ENCODE measurements at regions not wholly inside any gene's neighbourhood (a gene's known extent, or its start where the extent isn't known, plus 50 kb on each side); places are given as distances from the start of the nearest gene placed in this dataset.

DNA sequence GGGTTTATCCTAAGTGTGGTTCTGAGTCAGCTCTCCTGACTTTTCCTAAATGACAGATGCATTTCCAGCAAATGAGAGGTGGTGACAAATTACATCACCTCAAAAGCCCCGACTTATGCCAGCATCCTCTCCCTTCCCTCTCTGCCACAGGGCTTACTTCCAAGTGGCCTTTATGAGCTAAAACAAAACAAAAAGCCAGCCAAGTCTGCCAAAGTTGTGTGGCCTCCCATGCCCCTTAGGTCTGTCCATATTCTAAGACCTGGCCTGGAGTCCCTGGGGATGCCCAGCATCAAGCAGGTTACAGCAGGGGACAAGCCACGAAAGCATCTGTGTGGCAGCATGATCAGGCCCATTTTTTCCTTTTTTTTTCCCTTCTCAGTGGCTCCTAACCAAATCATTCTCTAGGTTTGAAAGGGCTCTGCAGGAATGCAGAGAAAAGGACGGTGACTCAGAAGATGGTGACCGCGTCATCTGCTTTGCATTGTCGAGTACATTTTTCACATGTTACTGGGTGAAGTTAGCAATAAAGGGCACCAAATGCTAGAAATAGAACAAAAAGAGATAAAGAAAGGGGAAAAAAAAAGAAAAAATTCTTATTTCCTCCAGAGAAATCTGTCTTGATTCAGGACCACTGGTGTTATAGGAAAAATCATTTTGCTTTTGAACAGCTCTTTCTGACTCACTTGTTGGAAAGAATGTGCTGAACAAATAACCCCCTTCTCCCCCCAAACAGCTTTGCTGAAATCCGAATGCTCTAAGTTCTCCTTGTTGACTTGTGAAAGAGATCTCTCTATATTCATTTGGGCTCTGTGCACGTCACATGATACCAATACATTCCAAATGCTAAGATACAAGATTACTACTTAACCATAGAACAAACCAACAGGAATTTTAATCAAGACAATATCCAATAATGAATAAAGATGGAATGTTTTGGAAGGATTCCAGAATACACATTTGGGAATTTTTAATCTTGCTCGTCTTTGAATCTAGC, 178.7 kb downstream of the EN1 start:
- Histone ChIP-seq H3K27ac (ENCODE audit: low read length) (no peak overlapping the region), H3K36me3 (ENCODE audit: control insufficient read depth, insufficient read depth, low read length) (no peaks in the 10 kb centered on the region), H3K27me3 (ENCODE audit: control insufficient read depth, insufficient read depth, low read length) (no peaks in the 10 kb centered on the region), H3K4me1 (ENCODE audit: control insufficient read depth, insufficient read depth, low read length) (no peaks in the 10 kb centered on the region), H3K9me3 (ENCODE audit: control insufficient read depth, insufficient read depth, low read length) (no peaks in the 10 kb centered on the region), H3K4me3 (ENCODE audit: low read length) (no peak overlapping the region)
- WGBS (ENCODE audit: insufficient coverage, insufficient read length), result no CpG with 5 or more reads among the region's 9 CpGs
- no peak for DNase-seq (ENCODE audit: low read depth, low spot score)

DNA sequence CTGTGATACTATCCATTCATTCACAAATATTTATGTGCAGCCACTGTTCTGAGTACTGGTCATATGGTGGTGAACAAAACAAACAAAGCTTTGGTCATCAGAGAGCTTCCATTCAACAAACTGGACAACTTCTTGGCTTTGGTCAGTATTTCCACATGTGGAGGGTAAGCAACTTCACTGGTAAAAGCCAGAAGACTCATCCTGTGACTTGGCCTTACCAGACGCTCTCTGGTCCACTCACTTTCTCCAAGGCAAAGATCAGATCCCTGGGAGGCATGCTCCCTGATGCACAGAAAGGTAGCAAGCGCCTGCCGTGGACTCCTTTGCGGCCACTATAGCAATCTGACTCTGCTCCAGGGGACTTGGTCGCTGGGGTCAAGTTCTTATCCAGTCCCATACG, 179.5 kb downstream of the EN1 start:
- Histone ChIP-seq H3K36me3 (ENCODE audit: control insufficient read depth, insufficient read depth, low read length) (no peaks in the 10 kb centered on the region), H3K4me3 (ENCODE audit: low read length) (no peak overlapping the region), H3K27me3 (ENCODE audit: control insufficient read depth, insufficient read depth, low read length) (no peaks in the 10 kb centered on the region), H3K9me3 (ENCODE audit: control insufficient read depth, insufficient read depth, low read length) (no peaks in the 10 kb centered on the region), H3K4me1 (ENCODE audit: control insufficient read depth, insufficient read depth, low read length) (no peaks in the 10 kb centered on the region), H3K27ac (ENCODE audit: low read length) (no peak overlapping the region)
- WGBS (ENCODE audit: insufficient coverage, insufficient read length), result no CpG with 5 or more reads among the region's 6 CpGs
- DNase-seq (ENCODE audit: low read depth, low spot score), result no peak

DNA sequence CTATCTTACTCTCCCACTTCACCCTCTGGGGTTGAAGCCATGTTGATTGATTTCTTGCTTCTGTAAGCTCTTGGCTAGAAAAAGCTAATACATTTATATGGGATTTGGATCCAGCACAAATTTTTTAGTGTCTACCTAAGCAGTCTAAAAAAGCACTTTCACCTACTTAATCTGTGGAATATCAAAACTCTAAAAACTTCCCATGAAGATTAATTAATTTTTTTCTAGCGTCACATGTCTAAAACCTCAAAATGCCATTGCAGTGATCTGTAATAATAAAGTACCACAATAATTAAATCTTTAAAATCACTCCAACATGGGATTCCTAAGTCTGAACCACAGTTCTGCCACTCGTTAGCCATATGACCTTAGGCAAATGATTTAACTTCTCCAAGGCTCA, 180.1 kb downstream of the EN1 start:
- no peaks in the 10 kb centered on the region for H3K4me1 ChIP-seq (ENCODE audit: control insufficient read depth, insufficient read depth, low read length)
- H3K9me3 ChIP-seq (ENCODE audit: control insufficient read depth, insufficient read depth, low read length), result no peaks in the 10 kb centered on the region
- no peak overlapping the region for H3K27ac ChIP-seq (ENCODE audit: low read length)
- WGBS (ENCODE audit: insufficient coverage, insufficient read length), result no CpG with 5 or more reads among the region's 2 CpGs
- H3K36me3 ChIP-seq (ENCODE audit: control insufficient read depth, insufficient read depth, low read length), result no peaks in the 10 kb centered on the region
- no peaks in the 10 kb centered on the region for H3K27me3 ChIP-seq (ENCODE audit: control insufficient read depth, insufficient read depth, low read length)
- no peak for DNase-seq (ENCODE audit: low read depth, low spot score)
- H3K4me3 ChIP-seq (ENCODE audit: low read length), result no peak overlapping the region

DNA sequence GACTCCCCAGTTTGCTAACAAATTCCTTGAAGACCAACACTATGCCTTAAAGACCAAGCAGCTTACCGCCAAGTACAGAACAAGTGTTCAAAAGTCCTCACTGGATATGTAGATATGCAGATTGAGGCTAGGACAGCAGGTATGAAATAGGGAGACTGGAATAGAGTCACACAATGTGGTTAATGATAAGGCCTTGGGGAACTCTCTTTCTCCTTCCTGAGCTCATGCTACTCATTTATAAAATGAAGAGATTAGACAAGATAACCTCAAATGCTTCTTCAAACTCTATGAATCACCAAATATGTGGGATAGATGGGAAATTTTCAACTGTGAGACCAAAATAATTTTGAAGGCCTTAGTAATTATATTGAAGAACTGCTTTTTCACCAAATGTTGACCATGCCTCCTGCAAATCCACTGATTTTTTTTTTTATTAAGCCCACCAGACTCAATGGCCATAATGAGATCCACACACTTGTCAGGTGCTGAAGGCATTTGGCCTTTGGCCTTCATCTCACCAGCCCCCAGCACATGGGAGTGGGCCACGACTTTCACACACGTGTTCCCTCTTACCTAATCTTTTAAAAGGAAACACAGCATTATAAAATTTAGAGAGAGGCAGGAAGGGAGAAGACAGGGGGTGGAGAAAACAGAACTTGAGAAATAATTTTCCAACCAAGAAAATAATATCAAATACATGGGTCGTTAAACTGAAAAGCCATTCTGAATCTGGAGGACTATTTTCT, 181.5 kb downstream of the EN1 start:
- Histone ChIP-seq H3K9me3 (ENCODE audit: control insufficient read depth, insufficient read depth, low read length) (no peaks in the 10 kb centered on the region), H3K4me3 (ENCODE audit: low read length) (no peak overlapping the region), H3K27ac (ENCODE audit: low read length) (no peak overlapping the region), H3K4me1 (ENCODE audit: control insufficient read depth, insufficient read depth, low read length) (no peaks in the 10 kb centered on the region), H3K36me3 (ENCODE audit: control insufficient read depth, insufficient read depth, low read length) (no peaks in the 10 kb centered on the region), H3K27me3 (ENCODE audit: control insufficient read depth, insufficient read depth, low read length) (no peaks in the 10 kb centered on the region)
- no CpG with 5 or more reads among the region's 4 CpGs for WGBS (ENCODE audit: insufficient coverage, insufficient read length)
- DNase-seq (ENCODE audit: low read depth, low spot score), result no peak

DNA sequence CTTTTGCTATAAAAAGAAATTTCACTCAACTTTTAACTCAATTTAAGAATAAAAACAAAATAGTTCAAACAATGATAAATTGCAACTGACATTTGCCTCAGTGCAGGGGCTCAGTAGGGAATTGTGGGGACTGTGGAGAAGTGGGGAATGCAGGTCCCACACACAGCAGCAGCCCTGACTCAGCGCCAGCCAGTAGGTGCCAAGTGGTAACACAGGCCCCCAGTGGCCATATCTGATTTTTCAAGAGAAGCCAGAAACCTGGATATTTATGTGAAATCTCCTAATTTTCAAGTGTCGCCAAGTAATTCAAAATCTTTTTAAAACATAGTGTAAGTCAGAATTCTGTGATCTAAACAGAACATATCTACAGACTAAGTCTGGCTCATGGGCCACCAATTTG, 186.3 kb downstream of the EN1 start:
- no peaks in the 10 kb centered on the region for H3K27me3 ChIP-seq (ENCODE audit: control insufficient read depth, insufficient read depth, low read length)
- no peaks in the 10 kb centered on the region for H3K36me3 ChIP-seq (ENCODE audit: control insufficient read depth, insufficient read depth, low read length)
- no peak overlapping the region for H3K4me3 ChIP-seq (ENCODE audit: low read length)
- no peaks in the 10 kb centered on the region for H3K9me3 ChIP-seq (ENCODE audit: control insufficient read depth, insufficient read depth, low read length)
- no peak overlapping the region for H3K27ac ChIP-seq (ENCODE audit: low read length)
- no peak for DNase-seq (ENCODE audit: low read depth, low spot score)
- H3K4me1 ChIP-seq (ENCODE audit: control insufficient read depth, insufficient read depth, low read length), result no peaks in the 10 kb centered on the region
- no CpG with 5 or more reads among the region's 2 CpGs for WGBS (ENCODE audit: insufficient coverage, insufficient read length)

DNA sequence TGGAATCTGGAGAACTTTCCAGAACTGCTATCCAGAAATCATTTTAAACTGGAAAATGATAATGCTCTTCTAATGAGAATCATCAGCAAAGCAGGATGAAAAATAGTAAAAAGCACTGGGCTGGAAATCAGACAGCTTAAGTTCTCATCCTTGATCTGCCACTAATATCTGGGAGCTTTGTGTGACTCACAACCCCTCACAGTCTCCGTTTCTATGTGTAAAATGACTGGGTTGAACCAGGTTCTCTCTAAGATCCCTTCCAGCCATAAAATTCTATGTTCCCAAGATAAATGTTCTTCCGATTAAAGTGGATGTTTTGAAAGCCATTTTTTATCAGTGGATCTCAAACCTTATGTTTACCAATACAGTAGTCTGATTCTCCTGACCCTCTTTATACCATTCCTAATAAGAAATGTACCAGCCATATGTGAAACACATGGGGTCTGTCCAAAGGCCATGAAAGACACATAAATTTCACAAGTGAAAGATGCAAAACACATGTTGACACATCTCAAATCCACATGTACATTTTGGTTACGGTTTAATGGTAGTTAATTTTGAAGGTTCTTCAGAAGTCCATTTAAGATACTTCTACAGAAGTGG, 188.8 kb downstream of the EN1 start:
- no CpG with 5 or more reads among the region's 3 CpGs for WGBS (ENCODE audit: insufficient coverage, insufficient read length)
- H3K9me3 ChIP-seq (ENCODE audit: control insufficient read depth, insufficient read depth, low read length), result no peaks in the 10 kb centered on the region
- H3K36me3 ChIP-seq (ENCODE audit: control insufficient read depth, insufficient read depth, low read length), result no peaks in the 10 kb centered on the region

DNA sequence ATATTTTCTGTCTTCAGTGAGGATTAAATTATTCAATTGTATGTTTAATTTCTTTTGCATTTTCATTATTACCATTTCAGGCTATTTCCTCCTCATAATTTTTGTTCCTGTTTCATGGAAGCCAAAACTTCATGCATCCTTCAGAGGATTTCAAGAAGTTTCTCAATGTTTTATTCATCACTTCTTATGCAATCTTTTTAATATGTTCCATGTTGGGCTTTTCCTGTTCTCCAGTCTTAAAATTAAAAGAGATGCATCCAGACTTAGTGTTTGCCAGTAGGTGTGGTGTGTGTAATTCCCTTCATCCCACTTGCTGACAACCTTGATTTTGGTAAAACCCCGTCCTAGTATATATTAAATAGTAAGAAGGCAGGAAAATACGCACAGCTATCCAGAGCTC, 190.0 kb downstream of the EN1 start:
- Histone ChIP-seq H3K27ac (ENCODE audit: low read length) (no peak overlapping the region), H3K4me1 (ENCODE audit: control insufficient read depth, insufficient read depth, low read length) (no peaks in the 10 kb centered on the region), H3K9me3 (ENCODE audit: control insufficient read depth, insufficient read depth, low read length) (no peaks in the 10 kb centered on the region), H3K36me3 (ENCODE audit: control insufficient read depth, insufficient read depth, low read length) (no peaks in the 10 kb centered on the region), H3K4me3 (ENCODE audit: low read length) (no peak overlapping the region), H3K27me3 (ENCODE audit: control insufficient read depth, insufficient read depth, low read length) (no peaks in the 10 kb centered on the region)
- WGBS (ENCODE audit: insufficient coverage, insufficient read length), result no CpG with 5 or more reads among the region's 2 CpGs
- DNase-seq (ENCODE audit: low read depth, low spot score), result no peak

More for the DNA sequence above, 188.8 kb downstream of the EN1 start:
- Histone ChIP-seq H3K4me3 (ENCODE audit: low read length) (no peak overlapping the region), H3K4me1 (ENCODE audit: control insufficient read depth, insufficient read depth, low read length) (no peaks in the 10 kb centered on the region), H3K27me3 (ENCODE audit: control insufficient read depth, insufficient read depth, low read length) (no peaks in the 10 kb centered on the region), H3K27ac (ENCODE audit: low read length) (no peak overlapping the region)
- DNase-seq (ENCODE audit: low read depth, low spot score), result no peak

DNA sequence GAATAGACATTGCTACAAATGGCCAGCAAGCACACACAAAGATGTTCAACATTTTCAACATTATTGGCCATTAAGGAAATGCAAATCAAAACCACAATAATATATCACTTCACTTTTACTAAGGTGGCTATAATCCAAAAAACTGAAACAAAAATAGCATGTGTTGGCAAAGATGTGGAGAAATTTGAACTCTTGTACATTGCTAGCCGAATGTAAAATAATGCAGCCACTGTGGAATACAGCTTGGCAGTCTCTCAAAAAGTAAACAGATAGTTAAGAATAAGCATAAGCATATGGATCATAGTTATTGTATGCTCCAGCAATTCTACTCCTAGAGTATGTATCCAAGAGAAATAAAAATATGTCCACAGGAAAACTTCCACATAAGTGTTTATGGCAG, 192.5 kb downstream of the EN1 start:
- H3K4me3 ChIP-seq (ENCODE audit: low read length), result no peak overlapping the region
- no peak overlapping the region for H3K27ac ChIP-seq (ENCODE audit: low read length)

DNA sequence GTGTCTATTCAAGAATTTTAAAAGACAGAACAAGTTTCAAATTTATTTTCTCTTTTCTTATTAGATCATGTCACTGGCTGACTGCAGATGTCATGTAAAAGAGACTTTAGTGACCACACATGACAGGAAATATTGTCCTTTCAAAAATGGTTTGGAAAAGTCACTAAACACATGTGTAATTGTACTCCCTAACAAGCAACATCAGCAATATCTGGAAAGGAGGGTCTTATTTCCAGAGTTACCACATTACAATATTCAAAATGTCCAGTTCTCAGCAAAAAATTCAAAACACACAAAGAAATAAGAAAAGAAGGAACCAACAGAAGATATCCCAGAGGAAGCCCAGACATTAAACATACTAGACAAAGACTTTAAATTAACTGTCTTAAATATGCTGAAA, 197.1 kb downstream of the EN1 start:
- Histone ChIP-seq H3K4me3 (ENCODE audit: low read length) (no peak overlapping the region), H3K27ac (ENCODE audit: low read length) (no peak overlapping the region), H3K27me3 (ENCODE audit: control insufficient read depth, insufficient read depth, low read length) (no peaks in the 10 kb centered on the region), H3K36me3 (ENCODE audit: control insufficient read depth, insufficient read depth, low read length) (no peaks in the 10 kb centered on the region), H3K9me3 (ENCODE audit: control insufficient read depth, insufficient read depth, low read length) (no peaks in the 10 kb centered on the region), H3K4me1 (ENCODE audit: control insufficient read depth, insufficient read depth, low read length) (no peaks in the 10 kb centered on the region)
- no peak for DNase-seq (ENCODE audit: low read depth, low spot score)

More for the DNA sequence above, 192.5 kb downstream of the EN1 start:
- no peaks in the 10 kb centered on the region for H3K36me3 ChIP-seq (ENCODE audit: control insufficient read depth, insufficient read depth, low read length)
- no CpG with 5 or more reads among the region's 1 CpG for WGBS (ENCODE audit: insufficient coverage, insufficient read length)
- no peak for DNase-seq (ENCODE audit: low read depth, low spot score)
- no peaks in the 10 kb centered on the region for H3K4me1 ChIP-seq (ENCODE audit: control insufficient read depth, insufficient read depth, low read length)
- no peaks in the 10 kb centered on the region for H3K9me3 ChIP-seq (ENCODE audit: control insufficient read depth, insufficient read depth, low read length)
- no peaks in the 10 kb centered on the region for H3K27me3 ChIP-seq (ENCODE audit: control insufficient read depth, insufficient read depth, low read length)

DNA sequence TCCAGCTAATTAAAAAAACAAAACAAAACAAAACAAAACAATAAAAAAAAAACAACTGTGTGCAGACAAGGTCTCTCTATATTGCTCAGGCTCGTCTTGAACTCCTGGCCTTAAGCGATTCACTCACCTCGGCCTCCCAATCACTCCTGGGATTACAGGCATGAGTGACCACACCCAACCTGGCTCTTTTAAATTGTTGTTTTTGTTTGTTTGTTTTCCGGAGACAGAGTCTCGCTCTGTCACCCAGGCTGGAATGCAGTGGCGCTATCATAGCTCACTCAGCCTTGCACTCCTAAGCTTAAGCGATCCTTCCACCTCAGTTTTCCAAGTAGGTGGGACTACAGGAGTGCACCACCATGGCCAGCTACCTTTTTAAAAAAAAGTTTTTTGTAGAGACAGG, 201.6 kb downstream of the EN1 start:
- no peak overlapping the region for H3K4me3 ChIP-seq (ENCODE audit: low read length)
- peaks cover 2% of the 10 kb centered on the region; the same call in 1 of the 2 replicates for H3K4me1 ChIP-seq (ENCODE audit: control insufficient read depth, insufficient read depth, low read length)
- no peaks in the 10 kb centered on the region for H3K36me3 ChIP-seq (ENCODE audit: control insufficient read depth, insufficient read depth, low read length)
- no peak for DNase-seq (ENCODE audit: low read depth, low spot score)
- H3K27me3 ChIP-seq (ENCODE audit: control insufficient read depth, insufficient read depth, low read length), result no peaks in the 10 kb centered on the region
- WGBS (ENCODE audit: insufficient coverage, insufficient read length), result no CpG with 5 or more reads among the region's 7 CpGs
- H3K27ac ChIP-seq (ENCODE audit: low read length), result no peak overlapping the region
- H3K9me3 ChIP-seq (ENCODE audit: control insufficient read depth, insufficient read depth, low read length), result no peaks in the 10 kb centered on the region
